Prostate gland (tissue), 2 donors: ENCODE measurements at regions not wholly inside any gene's neighbourhood (a gene's known extent, or its start where the extent isn't known, plus 50 kb on each side); places are given as distances from the start of the nearest gene placed in this dataset.

Experiments used
- POLR2A ChIP-seq: fragments of 450-650 bp; IDR thresholded peaks from one replicate; pipeline ENCODE4 v1.6.1; 2016; ENCODE audit warnings: antibody characterized with exemption, mild to moderate bottlenecking
- TF ChIP-seq, protein P1 (sequence below), 4 experiments: fragments of 200-600 bp in 2 of 4; fragments of 450-650 bp in 2 of 4; sonication (generic) in 2 of 4; IDR thresholded peaks; 1 replicate in 3 of 4; 2 replicates in 1 of 4; pipeline ENCODE4 v1.5.1; 2016 to 2019; ENCODE audit warnings: antibody characterized with exemption in 4 of 4, mild to moderate bottlenecking in 2 of 4, moderate library complexity in 2 of 4

DNA sequence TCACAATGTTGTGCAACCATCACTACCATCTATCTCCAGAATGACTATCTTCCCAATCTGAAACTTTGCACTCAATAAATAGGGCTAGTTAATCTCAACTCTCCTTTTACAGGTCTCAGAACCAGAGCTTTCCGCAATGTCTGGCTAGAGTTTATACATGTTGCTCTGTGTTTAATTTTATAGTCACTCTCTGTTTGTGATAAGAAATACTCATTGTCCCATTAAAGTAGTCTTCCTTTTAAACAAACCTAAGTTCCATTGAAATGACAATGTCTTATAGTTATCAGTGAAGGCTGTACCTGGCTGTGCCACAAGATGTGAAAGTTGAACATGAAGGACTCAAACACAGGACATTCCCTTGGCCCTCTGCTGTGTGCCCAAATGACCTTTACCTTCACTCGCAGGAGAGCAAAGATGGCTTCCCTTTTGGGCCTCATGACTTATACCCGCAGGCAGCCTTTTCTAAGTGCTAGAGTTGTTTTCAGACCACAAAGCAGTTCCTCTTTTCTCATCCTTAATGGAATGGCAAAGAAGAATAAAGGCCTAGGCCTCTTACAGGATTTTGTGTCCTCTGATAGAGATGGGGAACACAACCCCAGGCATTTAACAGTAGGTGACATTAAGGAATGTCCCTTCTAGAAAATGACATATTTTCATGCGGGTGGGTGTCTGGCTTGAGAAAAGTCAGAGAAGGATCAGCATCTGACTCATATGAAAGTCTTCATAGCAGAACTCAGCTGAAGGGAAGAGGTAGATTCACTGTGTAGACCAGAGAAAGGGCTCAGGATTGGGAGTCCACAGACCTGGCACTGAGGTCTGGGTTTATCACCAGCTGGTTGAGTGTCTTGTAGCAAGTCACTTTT is 69.6 kb upstream of the ATP10B start:
- TF ChIP-seq, protein P1, sequence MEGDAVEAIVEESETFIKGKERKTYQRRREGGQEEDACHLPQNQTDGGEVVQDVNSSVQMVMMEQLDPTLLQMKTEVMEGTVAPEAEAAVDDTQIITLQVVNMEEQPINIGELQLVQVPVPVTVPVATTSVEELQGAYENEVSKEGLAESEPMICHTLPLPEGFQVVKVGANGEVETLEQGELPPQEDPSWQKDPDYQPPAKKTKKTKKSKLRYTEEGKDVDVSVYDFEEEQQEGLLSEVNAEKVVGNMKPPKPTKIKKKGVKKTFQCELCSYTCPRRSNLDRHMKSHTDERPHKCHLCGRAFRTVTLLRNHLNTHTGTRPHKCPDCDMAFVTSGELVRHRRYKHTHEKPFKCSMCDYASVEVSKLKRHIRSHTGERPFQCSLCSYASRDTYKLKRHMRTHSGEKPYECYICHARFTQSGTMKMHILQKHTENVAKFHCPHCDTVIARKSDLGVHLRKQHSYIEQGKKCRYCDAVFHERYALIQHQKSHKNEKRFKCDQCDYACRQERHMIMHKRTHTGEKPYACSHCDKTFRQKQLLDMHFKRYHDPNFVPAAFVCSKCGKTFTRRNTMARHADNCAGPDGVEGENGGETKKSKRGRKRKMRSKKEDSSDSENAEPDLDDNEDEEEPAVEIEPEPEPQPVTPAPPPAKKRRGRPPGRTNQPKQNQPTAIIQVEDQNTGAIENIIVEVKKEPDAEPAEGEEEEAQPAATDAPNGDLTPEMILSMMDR (IDR thresholded peaks at IDR 0.05): no peak
- TF ChIP-seq POLR2A: no peak
